ENCODE measurements at regions not wholly inside any gene's neighbourhood (a gene's known extent, or its start where the extent isn't known, plus 50 kb on each side); places are given as distances from the start of the nearest gene placed in this dataset.
"Not testable (repeated sequence)": the region's sequence is repeated elsewhere in the genome, so short reads cannot be mapped to it uniquely, and the experiment has no call there.

DNA sequence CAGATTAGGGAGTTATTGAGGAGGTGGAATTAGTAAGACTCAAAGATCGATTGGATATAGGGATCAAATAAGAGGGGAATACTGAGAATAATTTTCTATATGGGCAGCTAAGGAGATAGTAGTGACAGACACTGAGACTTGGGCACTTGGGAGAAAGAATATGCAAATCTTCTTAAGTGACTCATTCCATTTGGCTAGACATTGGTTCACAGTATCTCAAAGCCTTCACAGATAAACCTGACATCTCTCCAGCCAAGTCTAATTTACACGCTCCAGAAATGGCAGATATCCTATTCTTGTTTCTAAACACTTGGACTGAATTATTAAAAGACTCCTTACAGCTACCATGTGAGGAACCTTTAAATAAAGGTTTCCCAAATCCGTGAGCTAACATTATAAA lies 104.6 kb upstream of the ADAMTS9 start:
- DNase-seq: no peak

DNA sequence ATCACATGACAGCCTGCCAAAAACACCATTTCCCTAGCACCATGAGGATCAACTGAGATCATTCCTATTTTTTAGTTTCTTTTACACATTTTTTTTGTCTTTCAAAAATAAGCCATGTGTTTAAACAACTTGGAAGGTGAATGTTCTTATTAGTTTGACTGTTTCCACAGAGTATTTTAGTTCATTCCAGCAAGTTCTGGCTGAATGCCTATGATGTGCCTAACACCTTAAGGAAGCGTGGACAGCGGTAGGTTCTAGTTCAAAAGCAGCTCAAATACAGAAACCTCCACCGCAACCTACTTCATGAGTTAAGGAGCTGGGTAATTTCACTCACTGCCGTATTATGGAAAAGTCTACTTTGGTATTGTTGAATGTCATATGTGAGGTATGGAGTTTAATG lies 101.3 kb upstream of the ADAMTS9 start:
- no peak for DNase-seq

DNA sequence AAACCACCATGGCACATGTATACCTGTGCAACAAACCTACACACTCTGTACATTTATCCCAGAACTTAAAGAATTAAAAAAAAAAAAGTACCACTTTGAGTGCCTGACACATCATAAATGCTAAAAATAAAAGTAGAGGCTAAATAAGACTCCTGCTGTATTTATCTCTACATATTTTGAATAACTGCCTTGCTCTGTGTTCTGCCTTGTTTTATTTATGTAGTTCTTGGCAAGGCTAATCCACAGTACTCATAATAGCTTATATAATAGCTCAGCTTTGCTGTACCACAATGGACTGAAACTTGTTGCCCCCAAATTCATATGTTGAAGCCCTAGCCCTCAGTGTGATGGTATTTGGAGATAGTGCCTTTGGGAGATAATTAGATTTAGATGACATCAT lies 95.4 kb upstream of the ADAMTS9 start:
- DNase-seq: no peak

DNA sequence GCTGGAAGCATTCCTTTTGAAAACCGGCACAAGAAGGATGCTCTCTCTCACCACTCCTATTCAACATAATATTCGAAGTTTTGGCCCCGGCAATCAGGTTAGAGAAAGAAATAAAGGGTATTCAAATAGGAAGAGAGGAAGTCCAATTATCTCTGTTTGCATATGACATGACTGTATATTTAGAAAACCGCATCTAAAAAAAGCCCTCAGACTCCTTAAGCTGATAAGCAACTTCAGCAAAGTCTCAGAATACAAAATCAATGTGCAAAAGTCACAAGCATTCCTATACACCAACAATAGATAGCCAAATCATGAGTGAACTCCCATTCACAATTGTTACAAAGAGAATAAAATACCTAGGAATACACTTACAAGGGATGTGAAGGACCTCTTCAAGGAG lies 93.1 kb upstream of the ADAMTS9 start:
- DNase-seq: not testable (repeated sequence)

DNA sequence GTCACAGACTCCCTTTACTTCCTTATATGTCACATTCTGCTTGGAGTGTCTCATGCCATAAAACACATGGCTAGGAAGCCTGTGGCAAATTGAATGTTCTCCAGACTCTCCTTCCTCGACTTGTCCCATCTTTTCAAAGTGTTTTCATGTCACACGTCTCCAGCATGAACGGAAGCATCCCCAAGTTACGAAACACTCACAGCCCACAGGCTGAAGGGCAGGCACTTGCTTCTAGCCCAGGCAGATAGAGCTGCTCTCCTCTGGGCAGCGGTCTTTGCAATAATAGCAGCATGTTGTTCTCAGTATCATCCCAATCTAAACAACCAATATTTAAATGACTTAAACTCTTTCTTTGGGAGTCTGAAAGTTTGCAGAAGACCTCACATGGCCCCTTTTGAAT lies 85.3 kb upstream of the ADAMTS9 start:
- DNase-seq: no peak

DNA sequence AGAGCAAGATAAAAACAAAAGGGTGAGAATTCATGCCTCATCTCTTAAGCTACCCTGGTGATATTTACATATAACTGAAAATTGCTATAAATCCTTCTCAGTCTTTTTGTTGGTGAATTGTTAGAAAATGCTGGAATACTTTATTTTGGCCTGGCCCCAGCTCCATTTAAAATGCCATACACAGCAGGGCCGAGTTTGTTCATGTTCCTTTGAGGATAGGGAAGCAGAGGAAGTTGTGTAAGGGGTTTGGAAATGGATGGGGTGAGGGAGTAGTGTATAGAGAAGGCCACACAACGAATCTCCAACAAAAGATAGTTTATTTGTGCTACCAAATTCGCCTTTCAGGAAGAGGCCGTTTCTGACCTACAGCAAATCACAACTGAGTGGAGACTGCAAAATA lies 78.6 kb upstream of the ADAMTS9 start:
- no peak for DNase-seq

DNA sequence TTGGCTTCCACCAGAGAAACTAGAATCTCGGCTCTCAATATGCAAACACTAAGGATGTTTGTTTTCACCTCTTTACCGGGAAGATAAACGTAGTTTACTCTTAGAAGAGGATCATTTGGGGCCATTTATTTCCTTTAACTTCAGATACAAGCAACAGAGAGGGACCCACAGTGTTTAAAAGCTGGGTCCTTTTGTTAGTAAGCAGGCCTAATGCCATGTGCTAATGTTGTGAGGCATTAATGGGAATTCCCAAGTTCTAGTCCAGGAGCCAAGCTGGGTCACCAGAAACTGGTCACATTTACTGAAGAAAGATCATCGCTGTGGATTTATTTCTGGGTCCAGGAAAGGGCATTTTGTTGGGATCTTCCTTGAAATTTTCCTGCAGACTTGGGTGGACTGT lies 78.1 kb upstream of the ADAMTS9 start:
- no peak for DNase-seq

DNA sequence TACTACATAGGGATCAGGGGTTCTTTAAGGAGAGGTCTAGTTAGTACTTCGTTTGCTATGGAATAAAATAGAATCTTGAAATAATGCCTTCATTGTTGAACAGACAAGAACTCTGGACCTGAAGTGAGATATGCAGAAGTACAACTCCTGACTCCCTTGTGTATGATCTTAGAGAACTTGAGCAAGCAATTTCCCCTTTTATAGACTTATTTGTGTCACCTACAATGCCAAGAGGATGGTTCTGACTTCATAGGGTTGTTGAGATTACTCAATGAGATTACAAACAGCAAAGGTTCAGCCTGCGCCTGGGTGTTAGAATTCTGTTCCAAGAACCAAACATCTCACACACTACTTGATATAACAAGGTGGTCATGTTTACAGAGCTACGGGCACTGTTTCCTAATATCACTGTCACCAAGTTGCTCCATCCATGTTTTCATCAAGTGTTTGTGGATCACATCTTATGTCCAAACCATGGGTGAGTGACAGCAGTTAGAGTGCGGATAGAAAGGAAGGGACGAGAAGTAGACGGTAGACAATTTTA lies 76.7 kb upstream of the ADAMTS9 start:
- DNase-seq: no peak

DNA sequence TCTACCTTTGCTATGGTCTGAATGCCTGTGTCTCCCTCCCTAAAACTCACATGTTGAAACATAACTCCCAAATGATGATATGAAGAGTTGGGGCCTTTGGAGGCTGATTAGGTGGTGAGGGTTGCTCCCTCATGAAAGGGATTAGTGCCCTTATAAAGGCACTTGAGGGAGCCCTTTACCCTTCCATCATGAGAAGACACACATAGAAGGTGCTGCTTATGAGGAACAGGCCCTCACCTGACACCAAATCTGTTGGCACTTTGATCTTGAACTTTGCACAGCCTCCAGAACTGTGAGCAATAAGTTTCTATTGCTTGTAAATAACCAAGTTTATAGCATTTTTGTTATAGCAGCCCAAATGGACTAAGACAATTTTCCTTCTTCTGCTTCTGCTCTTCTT lies 76.2 kb upstream of the ADAMTS9 start:
- DNase-seq: no peak

DNA sequence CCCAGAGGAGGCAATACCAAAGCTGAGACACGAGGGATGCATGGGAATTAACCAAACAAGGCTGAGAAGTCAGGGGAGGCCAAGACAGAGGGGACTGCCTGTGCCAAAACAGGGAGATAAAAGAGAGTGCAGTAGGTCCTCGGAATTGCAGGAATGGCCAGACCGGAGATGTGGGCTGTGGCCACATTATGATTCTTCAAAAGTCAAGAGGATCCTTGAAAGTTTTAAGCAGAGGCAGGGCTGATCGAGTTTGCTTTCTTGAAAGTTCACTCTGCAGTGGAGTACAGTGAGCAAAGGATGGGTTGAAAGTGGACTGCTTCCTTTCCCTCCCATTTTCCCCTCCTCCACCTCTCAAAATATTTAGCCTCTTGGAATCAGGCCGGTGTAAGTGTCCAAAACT lies 73.9 kb upstream of the ADAMTS9 start:
- no peak for DNase-seq

DNA sequence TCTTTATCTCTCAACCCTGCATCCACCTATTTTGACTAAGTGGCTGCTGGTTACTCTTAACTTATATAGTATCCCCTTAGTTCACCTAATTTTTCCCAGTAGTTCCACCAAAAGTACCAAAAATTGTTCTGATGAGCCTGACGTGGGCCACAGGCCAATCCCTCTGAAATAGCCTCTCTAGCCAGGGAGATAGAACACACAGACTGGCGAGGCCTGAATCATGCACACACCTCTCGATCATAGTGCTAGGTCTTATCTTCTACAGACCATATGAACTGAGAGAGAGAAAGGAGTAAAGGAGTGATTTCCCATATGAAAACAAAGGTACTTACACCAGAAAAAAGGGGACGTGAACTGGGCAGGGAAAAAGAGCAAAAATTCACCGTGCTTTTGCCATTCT lies 72.5 kb upstream of the ADAMTS9 start:
- DNase-seq: no peak

DNA sequence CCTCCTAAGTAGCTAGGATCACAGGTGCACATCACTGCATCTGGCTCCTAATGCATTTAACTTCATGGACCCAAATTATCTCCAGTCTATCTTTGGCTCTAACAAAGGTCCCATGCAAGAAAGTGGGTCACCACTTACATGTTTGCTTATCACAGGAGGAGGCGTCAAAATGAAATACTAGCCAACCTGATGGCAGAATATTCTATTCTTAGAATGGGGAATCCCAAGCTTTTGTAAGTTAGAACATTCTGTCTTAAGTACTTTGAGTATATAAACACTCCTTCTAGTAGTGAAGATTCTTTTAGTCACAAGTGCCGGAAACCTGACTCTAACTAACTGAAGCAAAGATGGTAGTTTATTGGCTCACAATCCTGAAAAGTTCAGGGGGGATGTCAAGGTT lies 72.0 kb upstream of the ADAMTS9 start:
- DNase-seq: no peak

DNA sequence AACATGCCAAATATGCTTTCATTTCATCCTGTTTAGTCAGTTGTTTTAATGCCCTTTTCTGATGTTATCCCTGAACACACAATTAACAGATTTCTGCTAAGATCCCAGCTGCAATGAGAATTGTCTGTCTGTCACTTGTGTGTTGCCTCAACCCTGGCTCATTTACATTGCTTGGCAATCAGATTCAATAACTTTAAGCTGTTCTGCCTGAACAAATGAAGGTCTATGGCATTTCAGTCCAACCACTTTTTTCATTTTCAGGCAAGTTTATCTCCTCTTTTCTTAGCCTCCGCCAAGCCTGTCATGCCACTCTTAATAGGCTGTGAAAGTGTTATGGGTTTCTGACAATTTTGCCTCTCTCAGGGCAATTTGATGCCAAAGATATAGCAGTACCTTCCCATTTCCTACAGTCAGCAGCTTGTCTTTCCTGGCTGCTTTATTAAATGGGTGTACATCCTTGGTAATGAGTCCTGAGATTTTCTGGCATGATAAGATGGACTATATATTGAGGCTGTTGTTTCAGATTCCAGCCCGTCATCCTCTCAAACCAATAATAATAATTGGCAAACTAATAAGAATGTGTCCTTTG lies 68.7 kb upstream of the ADAMTS9 start:
- peak; percentile 20 for DNase-seq

DNA sequence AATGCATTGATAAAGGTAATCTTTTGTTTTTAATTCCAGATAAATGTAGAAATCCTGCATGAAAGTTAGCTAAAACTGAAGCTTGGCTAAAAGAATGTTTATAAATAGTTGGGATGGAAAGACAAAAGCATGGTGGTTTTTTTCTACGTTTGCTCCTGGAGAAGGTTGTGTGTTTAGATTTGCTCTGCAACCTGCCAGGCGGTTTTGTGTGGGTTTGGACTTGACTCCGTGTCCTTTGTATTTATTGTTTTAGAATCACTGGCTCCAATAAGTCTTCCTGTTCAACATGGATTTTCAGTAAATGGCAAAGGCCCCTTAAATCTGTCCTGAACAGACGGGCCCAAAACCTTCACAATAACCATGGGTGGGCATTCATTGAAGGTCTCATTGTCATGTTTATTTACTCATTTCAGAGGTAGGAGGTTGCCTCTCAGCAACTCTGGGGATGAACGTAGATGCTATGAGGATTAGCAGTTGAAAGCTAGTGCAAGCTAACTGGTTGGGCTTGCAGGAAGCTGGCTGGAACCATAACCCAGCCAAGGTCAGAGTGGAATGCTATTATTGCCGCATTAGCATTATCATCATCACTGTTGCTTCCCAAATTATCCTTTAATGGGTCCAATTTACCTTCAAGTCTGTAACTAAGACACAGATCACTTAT lies 60.6 kb upstream of the ADAMTS9 start:
- DNase-seq: no peak

DNA sequence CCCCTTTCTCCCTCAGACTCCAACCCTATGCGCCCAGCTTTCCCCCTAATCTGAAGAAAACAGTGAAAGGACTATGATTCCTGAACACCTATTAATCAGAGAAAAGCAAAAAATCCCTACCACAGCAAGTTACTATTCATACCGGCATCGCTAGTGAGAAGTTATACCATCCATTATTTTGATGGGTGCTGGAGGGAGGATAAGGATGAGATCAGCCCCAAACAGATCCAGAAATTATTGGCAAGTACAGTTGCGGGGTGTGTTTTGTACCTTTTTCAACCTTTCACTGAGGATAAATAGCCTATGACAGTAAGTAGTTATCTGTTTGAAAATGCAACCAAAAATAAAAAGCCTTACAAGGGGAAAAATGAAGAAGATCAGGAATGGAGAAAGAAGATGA lies 59.9 kb upstream of the ADAMTS9 start:
- DNase-seq: no peak

DNA sequence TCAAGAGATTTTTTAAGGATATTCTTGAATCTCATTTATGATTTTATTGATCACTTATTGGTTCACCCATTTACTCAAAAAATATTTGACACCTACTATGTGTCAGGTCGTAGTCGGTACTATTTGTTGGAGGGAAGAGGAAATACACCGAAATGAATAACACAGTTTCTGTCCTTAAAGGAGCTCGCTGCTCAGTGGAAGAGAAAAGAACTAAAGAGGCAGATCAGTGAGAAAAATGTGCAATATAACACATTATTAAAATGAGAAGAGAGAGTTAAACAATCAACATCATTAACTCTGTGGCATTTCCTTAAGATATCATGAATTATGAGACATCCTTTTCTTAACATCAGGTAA lies 56.1 kb upstream of the ADAMTS9 start:
- DNase-seq: no peak

DNA sequence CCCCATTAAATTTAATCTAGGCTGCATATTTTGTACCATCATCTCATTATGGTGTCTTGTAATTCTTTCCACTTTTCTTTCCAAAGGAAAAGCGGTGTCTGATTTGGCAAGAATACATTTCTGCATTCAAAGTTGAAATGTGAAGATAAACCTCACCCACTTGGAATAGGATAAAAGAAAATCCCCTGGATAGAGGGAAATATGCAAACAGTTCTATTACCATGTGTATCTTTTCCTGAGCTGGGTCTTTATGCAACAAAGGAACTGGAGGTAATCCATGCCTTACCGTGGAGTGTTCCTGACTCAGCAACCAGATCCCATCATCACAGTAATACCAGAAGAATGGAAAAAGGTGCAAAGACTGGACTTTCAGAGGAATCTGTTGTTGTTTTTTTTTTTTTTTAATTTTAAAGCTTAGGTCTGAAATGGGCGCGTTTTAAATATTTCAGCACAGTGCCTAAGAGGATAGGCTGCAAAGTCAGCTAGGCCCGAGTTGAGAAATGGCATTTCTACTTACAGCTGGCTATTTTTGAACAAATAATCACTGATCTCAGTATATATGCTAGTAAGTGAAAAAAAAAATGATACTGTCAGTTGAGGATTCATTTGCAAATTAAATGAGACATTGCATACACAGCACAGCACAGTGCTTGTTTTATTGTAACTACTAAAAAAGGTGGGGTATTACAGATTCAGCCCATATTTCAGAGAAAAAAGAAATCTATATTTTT lies 55.5 kb upstream of the ADAMTS9 start:
- no peak for DNase-seq

DNA sequence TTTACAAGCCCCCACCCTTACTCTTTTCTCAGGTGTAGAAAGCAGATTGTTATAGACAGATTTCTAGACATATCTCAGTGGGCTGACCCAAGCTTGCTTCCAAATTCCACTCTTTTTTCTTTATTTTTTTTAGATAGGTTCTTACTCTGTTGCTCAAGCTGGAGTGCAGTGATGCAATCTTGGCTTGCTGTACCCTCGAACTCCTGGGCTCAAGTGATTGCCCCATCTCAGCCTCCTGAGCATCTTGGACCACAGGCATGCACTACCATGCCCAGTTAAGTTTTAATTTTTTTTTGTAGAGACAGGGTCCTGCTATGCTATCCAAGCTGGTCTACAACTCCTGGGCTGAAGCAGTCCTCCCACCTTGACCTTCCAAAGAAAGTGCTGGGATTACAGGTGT lies 53.5 kb upstream of the ADAMTS9 start:
- DNase-seq: no peak

DNA sequence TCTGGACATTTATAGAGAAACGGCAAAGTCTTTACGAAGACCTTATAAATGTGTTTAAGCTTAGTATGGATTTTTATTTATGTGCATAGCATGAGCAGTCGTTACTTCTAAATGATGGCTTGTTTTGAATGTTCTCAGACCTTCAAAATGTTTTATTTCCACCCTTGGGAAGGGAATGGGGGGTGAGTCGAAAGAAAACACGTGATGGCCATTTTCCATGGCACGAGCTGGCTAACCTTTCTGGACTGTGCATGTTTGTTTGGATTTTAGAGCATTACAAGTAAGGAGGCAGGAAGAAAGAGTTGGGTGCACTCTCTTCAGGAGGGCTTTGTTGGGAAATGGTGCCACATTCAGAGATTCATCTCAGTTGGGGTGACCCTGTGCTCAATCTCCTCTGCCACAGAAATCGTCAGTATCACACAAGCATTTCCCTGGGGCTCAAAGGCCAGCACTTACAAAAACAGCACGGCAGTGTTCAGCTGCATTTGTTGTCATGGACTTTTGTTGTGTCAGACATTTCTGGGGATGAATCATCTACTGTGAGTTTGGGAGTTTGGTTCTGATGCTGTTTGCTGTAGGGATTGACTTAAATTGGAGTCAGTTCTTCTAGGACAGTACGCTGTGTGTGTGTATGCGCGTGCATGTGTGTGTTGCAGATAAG lies 52.3 kb upstream of the ADAMTS9 start:
- no peak for DNase-seq

Measured in DMS79 (cell line).